ENCODE measurements at regions not wholly inside any gene's neighbourhood (a gene's known extent, or its start where the extent isn't known, plus 50 kb on each side); places are given as distances from the start of the nearest gene placed in this dataset.
"Not testable (repeated sequence)": the region's sequence is repeated elsewhere in the genome, so short reads cannot be mapped to it uniquely, and the experiment has no call there.

DNA sequence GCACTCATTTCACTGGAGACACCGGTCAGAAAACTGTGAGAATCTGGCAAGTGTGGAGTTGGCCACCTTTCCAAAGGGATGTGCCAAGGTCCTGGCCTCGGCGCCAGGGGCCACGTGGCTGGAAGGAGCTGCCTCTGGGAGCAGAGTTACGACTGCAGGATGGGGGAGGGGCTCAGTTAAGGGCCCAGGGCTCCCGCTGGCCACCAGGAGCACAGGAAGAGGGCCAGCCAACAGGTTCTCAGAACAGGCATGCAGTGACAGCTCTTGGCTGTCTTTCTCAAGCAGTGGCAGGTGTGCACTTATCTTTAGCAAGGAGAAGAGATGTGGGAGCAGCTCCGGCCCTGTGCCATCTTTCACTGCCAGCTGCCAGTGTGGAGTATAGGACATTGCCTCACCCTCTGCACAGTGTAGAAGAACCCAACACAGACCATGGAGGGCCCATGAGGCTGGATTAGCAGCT is 115.9 kb upstream of the RBPJ start:
- no peak overlapping the region for H3K27ac ChIP-seq (ENCODE audit: low read depth, low read length)
- WGBS, 3 donors = 15 to 49% (median 42%) methylated on average over 7 of the region's 7 CpGs

DNA sequence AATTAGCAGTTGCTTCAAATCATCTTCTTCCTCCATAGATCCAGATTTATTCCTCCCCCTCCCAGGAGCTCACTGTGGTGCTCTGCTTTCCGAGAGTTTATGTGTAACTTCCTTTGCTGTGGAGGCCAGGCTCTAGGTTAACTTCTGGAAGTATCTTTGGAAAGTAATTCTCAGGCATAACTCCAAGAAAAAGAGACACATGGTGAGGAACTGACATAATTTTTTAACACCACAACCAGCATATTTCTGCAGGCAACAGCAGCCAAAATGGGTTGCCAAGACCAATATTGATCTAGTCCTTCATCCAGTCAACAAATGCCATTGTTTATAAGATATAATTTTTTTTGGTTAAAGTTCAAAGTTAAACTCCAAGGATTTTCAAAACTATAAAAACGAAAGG is 114.5 kb upstream of the RBPJ start:
- 12 to 29% (median 22%) methylated on average over 2 of the region's 2 CpGs for WGBS, 3 donors

DNA sequence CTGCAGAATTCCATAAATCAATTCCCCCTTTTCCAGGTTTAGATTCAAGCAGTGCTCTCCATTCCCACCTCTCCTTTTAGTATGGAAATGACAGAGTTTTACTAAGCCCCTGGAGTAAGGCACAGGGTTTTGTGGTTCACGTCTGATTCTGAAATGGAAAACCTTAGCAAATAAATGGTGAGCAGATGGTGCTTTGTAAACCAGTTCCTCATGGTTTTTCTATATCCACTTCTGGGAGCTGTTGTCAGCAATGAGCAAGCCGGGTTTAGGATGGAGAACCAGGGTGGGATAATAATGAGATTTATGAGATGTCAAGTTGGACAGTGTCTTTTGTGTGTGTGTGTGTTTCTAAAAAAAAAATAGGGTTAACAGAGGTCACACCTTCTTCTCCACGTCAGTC is 113.8 kb upstream of the RBPJ start:
- no peak overlapping the region for H3K27ac ChIP-seq (ENCODE audit: low read depth, low read length)
- 36 to 55% (median 39%) methylated on average over 3 of the region's 3 CpGs for WGBS, 3 donors

More for the DNA sequence above, 114.5 kb upstream of the RBPJ start:
- no peak overlapping the region for H3K27ac ChIP-seq (ENCODE audit: low read depth, low read length)

GRCh38 chr4:26207631-26208030 is 113.2 kb upstream of the RBPJ start:
- 67 to 89% (median 68%) methylated on average over 3 of the region's 3 CpGs for WGBS, 3 donors
- H3K27ac ChIP-seq (ENCODE audit: low read depth, low read length) = no peak overlapping the region

DNA sequence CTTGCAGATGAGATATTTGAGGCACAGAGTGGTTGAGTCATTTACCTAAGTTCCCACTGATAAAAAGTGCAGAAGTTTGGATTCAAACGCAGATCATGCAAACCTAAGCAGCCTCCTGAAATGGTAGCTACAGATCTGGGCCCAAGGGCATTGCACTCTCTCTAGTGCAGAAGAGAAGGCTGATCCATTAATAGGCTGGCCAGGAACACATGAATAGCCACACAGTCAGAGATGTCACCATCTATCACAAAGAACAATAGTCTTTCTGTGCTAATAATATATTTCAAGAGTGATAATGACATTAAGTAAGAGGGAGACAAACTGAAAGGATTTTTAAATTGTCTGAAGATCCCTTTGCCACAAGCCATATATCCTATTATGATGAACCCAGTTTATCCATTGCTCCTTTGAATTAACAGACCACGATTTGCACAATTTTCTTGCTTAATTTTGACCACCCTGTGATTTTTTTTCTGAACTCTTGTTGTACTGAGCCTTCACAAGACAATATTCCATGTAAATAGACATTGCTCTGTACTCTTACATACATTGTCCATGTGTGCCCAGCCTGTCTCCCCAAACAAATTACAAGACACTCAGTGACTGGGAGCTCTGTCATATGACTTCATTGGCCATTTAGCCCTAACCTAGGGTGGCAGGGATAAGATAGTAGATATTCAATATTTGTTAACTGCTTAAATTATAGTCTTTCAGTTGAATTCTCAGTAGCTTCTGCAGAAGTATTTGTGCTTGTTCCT is 112.4 kb upstream of the RBPJ start:
- WGBS, 3 donors = 35 to 65% (median 40%) methylated on average over 2 of the region's 2 CpGs
- H3K27ac ChIP-seq (ENCODE audit: low read depth, low read length) = no peak overlapping the region

- not testable (repeated sequence) for H3K27ac ChIP-seq (ENCODE audit: low read depth, low read length)
Measured at GRCh38 chr4:26209378-26209777, 111.4 kb upstream of the RBPJ start.

DNA sequence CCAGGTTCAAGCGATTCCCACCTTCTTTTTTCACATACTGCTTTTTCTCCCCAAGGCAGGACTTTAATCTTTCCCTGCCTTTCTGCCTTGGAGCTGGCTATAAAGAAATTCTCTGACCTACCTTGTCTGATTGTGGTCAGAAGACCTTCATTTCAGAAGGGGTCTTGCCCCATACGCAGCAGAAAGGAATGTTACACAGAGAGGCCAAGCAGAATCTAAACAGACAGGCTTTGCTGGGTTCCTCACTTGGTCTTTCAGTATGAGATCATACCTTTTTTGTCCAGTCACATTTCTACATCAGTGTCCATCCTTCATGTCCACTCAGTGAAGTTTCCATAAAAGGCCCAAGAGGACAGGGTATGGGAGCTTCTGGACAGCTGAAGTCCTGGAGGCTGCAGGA is 108.3 kb upstream of the RBPJ start:
- no peak overlapping the region for H3K27ac ChIP-seq (ENCODE audit: low read depth, low read length)
- 84 to 99% (median 84%) methylated on average over 2 of the region's 2 CpGs for WGBS, 3 donors

More at GRCh38 chr4:26209378-26209777, 111.4 kb upstream of the RBPJ start:
- WGBS, 3 donors = 45 to 79% (median 50%) methylated on average over 1 of the region's 1 CpG

- WGBS, 3 donors = 90 to 100% (median 96%) methylated on average over 1 of the region's 1 CpG
- H3K27ac ChIP-seq (ENCODE audit: low read depth, low read length) = no peak overlapping the region
Measured at GRCh38 chr4:26213317-26213716, 107.5 kb upstream of the RBPJ start.

GRCh38 chr4:26214994-26215393 is 105.8 kb upstream of the RBPJ start:
- no peak overlapping the region for H3K27ac ChIP-seq (ENCODE audit: low read depth, low read length)

DNA sequence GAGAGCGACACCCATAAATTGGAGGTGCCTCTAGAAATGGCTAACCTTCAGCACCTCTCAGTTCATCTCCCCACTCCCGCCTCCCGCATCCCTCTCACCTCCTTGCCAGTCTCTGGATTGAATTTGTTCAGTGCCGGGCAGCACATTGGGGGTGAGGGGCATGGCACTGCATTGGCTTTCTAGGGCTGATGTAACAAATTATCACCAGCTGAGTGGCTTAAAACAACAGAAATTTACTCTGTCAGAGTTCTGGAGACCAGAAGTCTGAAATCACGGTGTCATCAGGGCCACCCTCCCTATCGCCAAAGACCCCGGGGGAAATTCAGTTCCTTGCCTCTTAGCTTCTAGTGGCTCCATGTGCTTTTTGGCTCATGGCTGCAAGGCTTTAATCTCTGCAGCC is 105.1 kb upstream of the RBPJ start:
- H3K27ac ChIP-seq (ENCODE audit: low read depth, low read length) = no peak overlapping the region
- WGBS, 3 donors = 77 to 93% (median 82%) methylated on average over 7 of the region's 7 CpGs

GRCh38 chr4:26217481-26217880 is 103.3 kb upstream of the RBPJ start:
- H3K27ac ChIP-seq (ENCODE audit: low read depth, low read length) = no peak overlapping the region
- WGBS, 3 donors = 91 to 93% (median 92%) methylated on average over 6 of the region's 6 CpGs

DNA sequence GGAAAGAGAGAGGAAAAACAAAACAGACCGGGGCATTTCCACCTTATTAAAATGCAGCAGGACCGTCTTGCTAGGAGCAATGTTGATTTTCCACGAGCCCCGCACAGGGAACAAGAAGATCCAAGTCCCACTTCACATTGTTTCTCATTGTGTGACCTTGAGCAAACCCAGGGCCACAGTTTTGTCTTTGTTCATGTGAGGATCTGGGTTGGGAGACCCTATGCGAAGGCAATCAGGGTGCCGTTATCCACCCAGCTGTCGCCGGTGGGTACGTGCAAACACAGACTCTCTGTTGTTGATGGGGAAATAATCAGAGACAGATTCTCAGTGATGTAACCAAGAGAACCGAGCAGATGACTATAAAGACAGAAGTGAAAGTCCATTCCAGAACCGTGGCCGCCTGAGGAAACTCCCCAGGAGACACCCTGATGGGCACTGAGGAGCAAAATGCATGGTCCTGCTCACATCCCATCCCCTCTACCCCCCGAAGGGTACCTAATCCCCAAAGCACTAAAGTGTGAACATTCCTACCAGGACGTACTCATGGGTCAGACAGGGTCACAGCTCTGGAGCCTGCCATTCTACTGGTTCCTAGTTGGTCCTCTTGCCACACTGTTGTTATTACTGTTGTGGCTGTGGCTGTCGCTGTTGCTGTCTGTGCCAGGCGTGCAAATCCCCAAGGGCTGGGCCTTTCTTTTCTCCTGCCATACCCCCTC is 102.7 kb upstream of the RBPJ start:
- WGBS, 3 donors = 59 to 78% (median 62%) methylated on average over 16 of the region's 16 CpGs

DNA sequence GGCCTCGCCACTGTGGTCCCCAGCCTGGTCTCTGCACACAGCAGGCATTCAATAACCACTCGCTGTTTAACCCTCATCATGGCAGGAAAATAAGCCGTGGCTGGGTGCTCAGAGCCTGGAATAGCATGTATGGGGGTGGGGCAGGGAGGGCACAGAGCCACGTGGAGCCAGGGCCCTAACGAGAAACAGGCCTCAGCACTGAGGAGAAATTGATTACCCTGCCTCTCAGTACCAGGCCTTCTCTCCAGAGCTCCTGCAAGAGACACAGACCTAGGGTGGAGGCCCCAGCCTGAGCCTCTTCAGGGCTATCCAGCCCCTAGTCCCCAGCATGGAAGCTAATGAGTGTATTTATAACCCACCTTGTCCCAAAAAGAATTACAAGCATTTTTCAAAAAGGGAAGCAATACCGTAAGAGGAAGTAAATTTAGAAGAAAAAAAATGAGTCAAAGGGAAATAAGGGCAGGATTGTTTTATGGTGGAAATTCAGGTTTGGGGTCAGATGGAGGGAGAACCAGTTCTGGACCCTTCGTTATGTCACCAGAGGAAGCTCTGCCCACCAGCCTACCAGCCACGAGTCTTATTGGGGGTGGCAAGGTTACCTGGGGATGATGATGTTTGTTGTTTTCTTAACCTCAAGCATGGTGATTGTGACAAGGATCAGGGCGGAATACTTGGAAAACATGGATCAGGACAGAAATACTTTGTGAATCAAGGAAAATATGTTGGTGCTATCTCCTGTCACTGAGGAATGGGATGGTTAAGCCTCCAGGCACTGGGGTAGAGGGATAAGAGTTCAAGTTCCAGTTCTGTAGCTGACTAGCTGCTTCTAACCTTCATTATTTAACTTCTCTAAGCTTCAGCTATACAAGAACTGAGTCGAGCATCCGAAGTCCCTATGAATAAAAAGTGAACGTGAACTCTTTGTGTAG is 101.9 kb upstream of the RBPJ start:
- H3K27ac ChIP-seq (ENCODE audit: low read depth, low read length) = no peak overlapping the region
- 63 to 78% (median 64%) methylated on average over 12 of the region's 12 CpGs for WGBS, 3 donors

More for the DNA sequence above, 102.7 kb upstream of the RBPJ start:
- H3K27ac ChIP-seq (ENCODE audit: low read depth, low read length) = no peak overlapping the region

- H3K27ac ChIP-seq (ENCODE audit: low read depth, low read length) = no peak overlapping the region
- 69 to 83% (median 69%) methylated on average over 4 of the region's 4 CpGs for WGBS, 3 donors
Measured at GRCh38 chr4:26220696-26221095, 100.1 kb upstream of the RBPJ start.

DNA sequence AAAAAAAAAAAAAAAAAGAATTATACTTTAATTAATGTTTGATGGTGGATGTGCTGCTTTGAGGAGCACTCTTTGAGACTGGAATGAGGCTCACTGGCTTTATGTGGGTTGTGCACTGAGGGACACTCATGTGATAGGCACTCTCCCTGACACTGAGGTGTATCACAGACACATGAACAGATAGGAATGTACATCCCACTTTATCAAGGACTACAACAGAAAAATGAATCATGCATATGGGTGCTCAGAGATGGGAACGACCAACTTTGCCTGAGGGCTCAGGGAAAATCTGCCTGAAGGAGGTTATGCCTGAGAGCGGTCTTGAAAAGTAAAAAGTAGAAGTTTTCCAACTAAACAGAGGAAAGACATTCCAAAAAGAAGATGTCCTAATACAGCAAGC is 97.7 kb upstream of the RBPJ start:
- 92 to 96% (median 92%) methylated on average over 2 of the region's 2 CpGs for WGBS, 3 donors
- no peak overlapping the region for H3K27ac ChIP-seq (ENCODE audit: low read depth, low read length)

GRCh38 chr4:26226629-26227376 is 94.0 kb upstream of the RBPJ start:
- no peak overlapping the region for H3K27ac ChIP-seq (ENCODE audit: low read depth, low read length)
- WGBS, 3 donors = 63 to 82% (median 78%) methylated on average over 5 of the region's 5 CpGs

DNA sequence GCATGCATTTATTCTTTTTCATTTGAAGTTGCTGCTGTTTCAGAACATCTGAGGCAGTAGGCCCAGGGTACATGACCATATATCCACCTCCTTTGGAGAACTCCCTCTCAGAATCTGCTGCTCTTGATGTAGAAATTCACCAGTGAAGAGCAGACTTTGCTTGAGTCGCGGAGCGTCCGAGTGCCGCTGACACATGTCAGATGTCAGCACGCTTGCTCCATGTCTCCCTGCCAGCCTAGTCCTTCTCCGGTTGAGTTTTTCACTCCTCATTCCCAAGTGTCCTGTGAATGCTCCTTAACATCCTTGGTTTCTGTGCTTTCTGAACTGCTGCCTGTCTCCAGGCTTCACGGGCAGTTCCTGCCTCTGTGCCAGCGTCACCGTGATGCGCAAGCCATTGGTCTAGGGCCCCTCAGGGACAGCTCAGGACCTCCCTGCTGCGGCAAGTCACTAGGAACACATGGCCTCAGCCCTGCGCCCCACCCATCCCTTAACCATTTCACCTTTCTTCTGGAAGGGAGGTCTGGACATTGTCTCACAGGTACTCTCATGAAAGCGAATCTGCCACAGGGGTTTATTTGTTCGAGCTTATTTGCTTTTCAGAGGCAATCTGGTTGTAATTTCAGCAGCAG is 93.1 kb upstream of the RBPJ start:
- 80 to 94% (median 88%) methylated on average over 15 of the region's 15 CpGs for WGBS, 3 donors
- H3K27ac ChIP-seq (ENCODE audit: low read depth, low read length) = no peak overlapping the region

DNA sequence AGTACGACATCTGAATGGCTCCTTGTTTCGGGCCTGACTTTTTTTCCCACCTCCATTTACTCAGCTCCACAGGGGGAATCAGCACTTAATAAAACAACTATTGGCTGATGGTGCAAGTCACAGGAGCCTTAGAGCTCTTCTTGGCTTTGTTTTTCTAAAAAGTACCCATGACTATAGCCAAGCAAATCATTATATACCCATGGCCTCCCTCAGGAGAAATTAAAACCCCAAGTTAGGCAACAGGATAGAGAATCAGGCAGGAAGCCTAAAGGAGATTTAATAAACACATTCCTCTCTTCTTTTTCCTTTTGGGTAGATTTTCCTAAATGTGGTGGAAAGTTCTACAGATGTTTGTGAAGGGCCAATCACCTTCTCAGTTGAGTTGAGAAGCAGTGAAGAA is 91.9 kb upstream of the RBPJ start:
- no peak overlapping the region for H3K27ac ChIP-seq (ENCODE audit: low read depth, low read length)
- WGBS, 3 donors = 95 to 98% (median 95%) methylated on average over 2 of the region's 2 CpGs
